Neuronal stem cell (in vitro differentiated cells): ENCODE measurements at regions not wholly inside any gene's neighbourhood (a gene's known extent, or its start where the extent isn't known, plus 50 kb on each side); places are given as distances from the start of the nearest gene placed in this dataset.
"Not testable (repeated sequence)": the region's sequence is repeated elsewhere in the genome, so short reads cannot be mapped to it uniquely, and the experiment has no call there.

Source experiments
- DNase-seq: peaks from one replicate; pipeline ENCODE4 v3.0.0-alpha.2; 2013; ENCODE audit warnings: low spot score
- H2AFZ ChIP-seq: one replicate; pipeline ENCODE4 v1.6.1; 2013; ENCODE audit warnings: mild to moderate bottlenecking, low read length, inconsistent platforms
- H2AK5ac ChIP-seq: 2 replicates; pipeline ENCODE4 v1.6.1; 2013; ENCODE audit warnings: low read depth, mild to moderate bottlenecking, inconsistent platforms, low read length, moderate library complexity, mixed read lengths
- H2BK120ac ChIP-seq: 2 replicates; pipeline ENCODE4 v1.6.1; 2013; ENCODE audit warnings: low read depth, mild to moderate bottlenecking, inconsistent platforms, low read length, moderate library complexity, mixed read lengths
- H2BK12ac ChIP-seq: one replicate; pipeline ENCODE4 v1.6.1; 2013; ENCODE audit warnings: low read length, inconsistent platforms
- H2BK15ac ChIP-seq: 2 replicates; pipeline ENCODE4 v1.6.1; 2013; ENCODE audit warnings: mild to moderate bottlenecking, low read length, inconsistent platforms, mixed read lengths
- H2BK5ac ChIP-seq: one replicate; pipeline ENCODE4 v1.6.1; 2013; ENCODE audit warnings: inconsistent platforms, mild to moderate bottlenecking, low read length, moderate library complexity
- H3K14ac ChIP-seq: one replicate; pipeline ENCODE4 v1.6.1; 2013; ENCODE audit warnings: low read length, inconsistent platforms
- H3K18ac ChIP-seq: 2 replicates; pipeline ENCODE4 v1.6.1; 2013; ENCODE audit warnings: low read length, inconsistent platforms
- H3K23ac ChIP-seq: 2 replicates; pipeline ENCODE4 v1.6.1; 2013; ENCODE audit warnings: low read depth, mild to moderate bottlenecking, mixed read lengths, low read length, inconsistent platforms; ENCODE audit not compliant: poor library complexity
- H3K27ac ChIP-seq: replicated peaks from 3 replicates; pipeline ENCODE4 v1.5.1; 2013; ENCODE audit warnings: low read length, inconsistent platforms
- H3K27me3 ChIP-seq, 3 experiments: 2 replicates each; pipeline ENCODE4 v1.6.1; 2013; ENCODE audit warnings: low read length in 3 of 3, mild to moderate bottlenecking in 2 of 3, inconsistent platforms in 1 of 3, low read depth in 1 of 3, mixed read lengths in 1 of 3, moderate library complexity in 1 of 3; ENCODE audit not compliant: control insufficient read depth in 3 of 3, insufficient read depth in 3 of 3
- H3K36me3 ChIP-seq, 2 donors: replicated peaks in 1 of 2; 2 replicates each; pipeline ENCODE4 v1.6.1; 2013; ENCODE audit warnings: low read length in 2 of 2; ENCODE audit not compliant: control insufficient read depth in 2 of 2, insufficient read depth in 2 of 2
- H3K4ac ChIP-seq: 2 replicates; pipeline ENCODE4 v1.6.1; 2013; ENCODE audit warnings: inconsistent platforms, mild to moderate bottlenecking, low read length, moderate library complexity
- H3K4me1 ChIP-seq, 2 donors: 1 replicate in 1 of 2; 2 replicates in 1 of 2; pipeline ENCODE4 v1.6.1; 2013; ENCODE audit warnings: low read length in 2 of 2, low read depth in 1 of 2; ENCODE audit not compliant: control insufficient read depth in 2 of 2, insufficient read depth in 1 of 2
- H3K4me2 ChIP-seq: one replicate; pipeline ENCODE4 v1.6.1; 2013; ENCODE audit warnings: mild to moderate bottlenecking, low read length, inconsistent platforms; ENCODE audit not compliant: insufficient read depth, poor library complexity, severe bottlenecking
- H3K4me3 ChIP-seq, 2 donors: 2 replicates each; pipeline ENCODE4 v1.5.1; 2013; ENCODE audit warnings: low read length in 2 of 2, mild to moderate bottlenecking in 2 of 2, inconsistent platforms in 1 of 2, moderate library complexity in 1 of 2
- H3K79me1 ChIP-seq: one replicate; pipeline ENCODE4 v1.6.1; 2013; ENCODE audit warnings: low read depth, mild to moderate bottlenecking, inconsistent platforms, low read length, moderate library complexity
- H3K9ac ChIP-seq: one replicate; pipeline ENCODE4 v1.6.1; 2013; ENCODE audit warnings: mild to moderate bottlenecking, low read depth, low read length, inconsistent platforms; ENCODE audit not compliant: poor library complexity
- H3K9me3 ChIP-seq, 2 donors: replicated peaks in 1 of 2; 2 replicates each; pipeline versions ENCODE3 to v1.6.1; 2013; ENCODE audit warnings: low read length in 2 of 2, mild to moderate bottlenecking in 2 of 2, inconsistent platforms in 1 of 2, low read depth in 1 of 2, mixed read lengths in 1 of 2, moderate library complexity in 1 of 2; ENCODE audit not compliant: control insufficient read depth in 2 of 2, insufficient read depth in 1 of 2
- H4K8ac ChIP-seq: one replicate; pipeline ENCODE4 v1.6.1; 2013; ENCODE audit warnings: low read depth, mild to moderate bottlenecking, inconsistent platforms, low read length, moderate library complexity
- H4K91ac ChIP-seq: one replicate; pipeline ENCODE4 v1.6.1; 2013; ENCODE audit warnings: low read length, low read depth, mild to moderate bottlenecking, inconsistent platforms; ENCODE audit not compliant: poor library complexity
- WGBS, 2 donors: extraction: QIAGEN DNeasy Blood & Tissue Kit; methylation state at CpG; one replicate each; pipeline ENCODE4 v1.1.7; 2013; ENCODE audit warnings: missing lambda C conversion rate in 2 of 2, mixed read lengths in 1 of 2; ENCODE audit not compliant: insufficient read length in 2 of 2, insufficient replicate concordance in 1 of 2; ENCODE audit errors: extremely low coverage in 2 of 2; 5-methylcytosine and 5-hydroxymethylcytosine counted together

DNA sequence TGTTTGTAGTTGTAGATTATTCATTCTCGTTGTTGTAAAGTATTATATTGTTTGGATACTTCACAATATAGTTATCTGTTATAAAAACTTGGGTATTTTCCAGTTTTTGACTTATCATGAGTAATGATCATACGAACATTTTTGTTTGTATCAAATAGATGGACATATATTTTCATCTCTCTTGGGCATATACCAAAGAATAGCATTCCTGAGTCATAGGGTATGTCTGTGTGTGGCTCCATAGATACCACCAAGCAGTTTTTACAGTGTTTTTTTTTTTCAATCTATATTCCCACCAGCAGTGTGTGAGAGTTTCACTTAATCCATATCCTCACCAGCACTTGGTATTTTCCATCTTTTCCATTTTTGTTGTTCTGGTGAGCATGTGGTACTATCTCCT is 89.7 kb upstream of the RAB40AL start:
- no peak overlapping the region for H3K27ac ChIP-seq
- no peak overlapping the region for H2BK12ac ChIP-seq
- no peak overlapping the region for H2AFZ ChIP-seq
- H3K27me3 ChIP-seq = no peaks in the 10 kb centered on the region
- H2AK5ac ChIP-seq = no peak overlapping the region
- no peaks in the 10 kb centered on the region for H3K9me3 ChIP-seq
- no peak overlapping the region for H2BK15ac ChIP-seq
- no peaks in the 10 kb centered on the region for H3K4me1 ChIP-seq
- no peak overlapping the region for H2BK120ac ChIP-seq
- H2BK5ac ChIP-seq = no peak overlapping the region
- no peak overlapping the region for H4K8ac ChIP-seq
- no CpG with 5 or more reads among the region's 2 CpGs for WGBS, 2 donors
- no peaks in the 10 kb centered on the region for H3K79me1 ChIP-seq
- no peak overlapping the region for H4K91ac ChIP-seq
- H3K36me3 ChIP-seq = peaks cover 3 to 19% of the 10 kb centered on the region in 2 donors
- H3K4ac ChIP-seq = no peak overlapping the region
- no peak overlapping the region for H3K9ac ChIP-seq
- H3K4me3 ChIP-seq = no peak overlapping the region
- no peak overlapping the region for H3K14ac ChIP-seq
- no peak for DNase-seq
- no peak overlapping the region for H3K23ac ChIP-seq
- no peak overlapping the region for H3K4me2 ChIP-seq
- no peak overlapping the region for H3K18ac ChIP-seq

DNA sequence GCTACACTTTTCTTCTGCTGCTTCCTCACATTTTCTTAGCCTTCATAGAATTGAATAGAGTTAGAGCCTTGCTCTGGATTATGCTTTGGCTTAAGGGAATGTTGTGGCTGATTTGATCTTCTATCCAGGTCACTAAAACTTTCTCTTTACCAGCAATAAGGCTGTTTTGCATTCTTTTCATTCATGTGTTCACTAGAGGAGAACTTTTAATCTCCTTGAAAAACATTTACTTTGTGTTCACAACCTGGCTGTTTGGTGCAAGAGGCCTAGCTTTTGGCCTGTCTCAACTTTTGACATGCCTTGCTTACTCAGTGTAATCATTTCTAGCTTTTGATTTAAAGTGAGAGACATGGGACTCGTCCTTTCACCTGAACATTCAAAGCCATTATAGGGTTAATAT is 87.7 kb upstream of the RAB40AL start:
- Histone ChIP-seq H2BK15ac (no peak overlapping the region), H3K79me1 (no peaks in the 10 kb centered on the region), H3K18ac (no peak overlapping the region), H3K27ac (no peak overlapping the region), H3K4me2 (no peak overlapping the region), H2BK5ac (no peak overlapping the region), H4K91ac (no peak overlapping the region), H3K4me3 (no peak overlapping the region), H3K27me3 (no peaks in the 10 kb centered on the region), H3K9ac (no peak overlapping the region), H2BK120ac (no peak overlapping the region), H3K4ac (no peak overlapping the region), H3K14ac (no peak overlapping the region), H3K23ac (no peak overlapping the region), H3K4me1 (no peaks in the 10 kb centered on the region), H4K8ac (no peak overlapping the region), H3K9me3 (no peaks in the 10 kb centered on the region), H2AFZ (no peak overlapping the region), H2AK5ac (no peak overlapping the region), H3K36me3 (peaks cover 3 to 19% of the 10 kb centered on the region in 2 donors), H2BK12ac (no peak overlapping the region)
- no CpG with 5 or more reads among the region's 1 CpG for WGBS, 2 donors
- no peak for DNase-seq

DNA sequence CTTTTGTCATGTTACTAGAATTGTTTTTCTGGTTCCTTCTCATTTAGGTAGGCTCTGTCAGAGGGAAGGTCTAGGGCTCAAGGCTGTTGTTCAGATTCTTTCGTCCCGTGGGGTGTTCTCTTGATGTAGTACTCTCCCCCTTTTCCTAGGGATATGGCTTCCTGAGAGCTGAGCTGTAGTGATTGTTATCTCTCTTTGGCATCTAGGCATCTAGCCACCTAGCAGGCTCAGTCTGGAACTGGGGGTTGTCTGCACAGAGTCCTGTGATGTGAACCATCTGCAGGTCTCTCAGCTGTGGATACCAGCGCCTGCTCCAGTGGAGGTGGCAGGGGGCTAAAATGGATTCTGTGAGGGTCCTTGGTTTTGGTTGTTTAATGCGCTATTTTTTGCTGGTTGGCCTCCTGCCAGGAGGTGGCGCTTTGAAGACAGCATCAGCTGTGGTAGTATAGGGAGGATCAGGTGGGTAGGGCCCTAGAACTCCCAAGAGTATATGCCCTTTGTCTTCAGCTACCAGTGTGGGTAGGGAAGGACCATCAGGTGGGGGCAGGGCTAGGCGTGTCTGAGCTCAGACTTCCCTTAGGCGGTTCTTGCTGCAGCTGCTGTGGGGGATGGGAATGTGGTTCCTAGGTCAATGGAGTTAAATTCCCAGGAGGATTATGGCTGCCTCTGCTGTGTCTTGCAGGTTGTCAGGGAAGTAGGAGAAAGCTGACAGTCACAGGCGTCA is 78.1 kb upstream of the RAB40AL start:
- no CpG with 5 or more reads among the region's 8 CpGs for WGBS, 2 donors
- not testable (repeated sequence) for H2AFZ ChIP-seq, H3K4me3 ChIP-seq

DNA sequence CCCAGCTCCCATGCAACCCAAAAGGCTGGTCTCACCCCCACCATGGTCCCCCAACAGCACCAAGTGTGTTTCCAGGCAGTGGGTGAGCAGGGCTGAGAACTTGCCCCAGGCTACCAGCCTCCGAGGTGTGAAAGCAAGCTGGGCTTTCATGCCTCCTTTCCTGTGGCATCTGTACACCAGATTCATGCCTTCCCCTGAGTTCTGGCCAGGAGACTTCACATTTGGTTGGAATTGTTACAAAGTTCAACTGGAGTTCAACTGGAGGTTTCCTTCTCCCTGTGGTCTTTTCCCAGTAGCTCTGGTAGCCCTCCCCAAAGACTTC is 77.6 kb upstream of the RAB40AL start:
- H3K27me3 ChIP-seq = no peaks in the 10 kb centered on the region
- H2AK5ac ChIP-seq = no peak overlapping the region
- no peak overlapping the region for H3K18ac ChIP-seq
- no peak overlapping the region for H2BK15ac ChIP-seq
- no peak overlapping the region for H3K27ac ChIP-seq
- H3K4me1 ChIP-seq = no peaks in the 10 kb centered on the region
- H3K4ac ChIP-seq = no peak overlapping the region
- H3K36me3 ChIP-seq = peaks cover 0 to under 1% of the 10 kb centered on the region in 2 donors
- H2BK12ac ChIP-seq = no peak overlapping the region
- H2BK120ac ChIP-seq = no peak overlapping the region
- H3K9me3 ChIP-seq = no peaks in the 10 kb centered on the region
- no peak overlapping the region for H3K14ac ChIP-seq
- no peak overlapping the region for H3K4me3 ChIP-seq
- no peak overlapping the region for H4K8ac ChIP-seq
- no peak overlapping the region for H3K9ac ChIP-seq
- no peak overlapping the region for H3K4me2 ChIP-seq
- no peak overlapping the region for H2AFZ ChIP-seq
- no peak for DNase-seq
- H3K23ac ChIP-seq = no peak overlapping the region
- H4K91ac ChIP-seq = no peak overlapping the region
- no CpG with 5 or more reads among the region's 1 CpG for WGBS, 2 donors
- no peaks in the 10 kb centered on the region for H3K79me1 ChIP-seq
- no peak overlapping the region for H2BK5ac ChIP-seq

More for the DNA sequence above, 78.1 kb upstream of the RAB40AL start:
- H2AK5ac ChIP-seq, H2BK12ac ChIP-seq, H3K27me3 ChIP-seq, H3K9me3 ChIP-seq, H3K36me3 ChIP-seq, H2BK120ac ChIP-seq, H3K18ac ChIP-seq, H4K8ac ChIP-seq, H3K79me1 ChIP-seq, H2BK5ac ChIP-seq, H3K4me1 ChIP-seq, H3K4ac ChIP-seq, H3K27ac ChIP-seq, H2BK15ac ChIP-seq, H4K91ac ChIP-seq, H3K14ac ChIP-seq, H3K23ac ChIP-seq, H3K9ac ChIP-seq, H3K4me2 ChIP-seq: not testable (repeated sequence)
- peak; percentile 0 for DNase-seq
